Type B pancreatic cell (in vitro differentiated cells): ENCODE measurements at regions not wholly inside any gene's neighbourhood (a gene's known extent, or its start where the extent isn't known, plus 50 kb on each side); places are given as distances from the start of the nearest gene placed in this dataset.

Experiments
- DNase-seq: peaks from one replicate; pipeline ENCODE4 v3.0.0; 2021; ENCODE audit warnings: mixed read lengths; ENCODE audit not compliant: unreplicated experiment; ENCODE audit errors: extremely low spot score
- H3K27ac Mint-ChIP-seq: 2 replicates; pipeline ENCODE4 v1.8.0; 2021; ENCODE audit warnings: mild to moderate bottlenecking, mixed read lengths
- H3K27me3 Mint-ChIP-seq: 2 replicates; pipeline ENCODE4 v1.8.0; 2021; ENCODE audit warnings: mixed read lengths
- H3K36me3 Mint-ChIP-seq: 2 replicates; pipeline ENCODE4 v1.8.0; 2021; ENCODE audit warnings: mixed read lengths
- H3K4me1 Mint-ChIP-seq: one replicate; pipeline ENCODE4 v1.8.0; 2021; ENCODE audit warnings: mixed read lengths; ENCODE audit not compliant: unreplicated experiment
- H3K4me3 Mint-ChIP-seq: 2 replicates; pipeline ENCODE4 v1.8.0; 2021; ENCODE audit warnings: mild to moderate bottlenecking, mixed read lengths
- H3K9me3 Mint-ChIP-seq: 2 replicates; pipeline ENCODE4 v1.8.0; 2021; ENCODE audit warnings: mixed read lengths
- TF ChIP-seq, protein P1 (sequence below): fragments of 200-600 bp; sonication (generic); conservative IDR thresholded peaks from 2 replicates; pipeline ENCODE4 v1.5.0; 2021; ENCODE audit warnings: antibody characterized with exemption, mild to moderate bottlenecking

DNA sequence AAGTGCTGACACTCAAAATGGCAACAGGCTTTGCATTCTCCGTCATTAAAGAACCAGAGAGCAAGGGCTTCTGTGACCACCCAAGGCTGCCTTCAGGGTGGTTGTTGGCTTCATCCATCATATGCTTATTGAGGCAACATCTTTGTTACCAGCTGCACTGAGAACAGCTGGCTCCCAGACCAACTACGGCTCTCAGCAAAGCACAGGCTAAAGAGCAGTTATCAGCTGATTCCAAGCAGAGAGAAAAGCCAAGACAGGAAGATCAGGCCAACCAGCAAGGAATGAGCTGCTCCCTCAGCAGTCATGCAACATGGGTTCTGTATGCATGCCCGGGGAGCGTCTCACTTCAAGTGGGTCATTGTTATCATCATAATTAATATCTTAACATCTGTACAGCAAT is 358.9 kb downstream of the ACTL7B start:
- TF ChIP-seq, protein P1, sequence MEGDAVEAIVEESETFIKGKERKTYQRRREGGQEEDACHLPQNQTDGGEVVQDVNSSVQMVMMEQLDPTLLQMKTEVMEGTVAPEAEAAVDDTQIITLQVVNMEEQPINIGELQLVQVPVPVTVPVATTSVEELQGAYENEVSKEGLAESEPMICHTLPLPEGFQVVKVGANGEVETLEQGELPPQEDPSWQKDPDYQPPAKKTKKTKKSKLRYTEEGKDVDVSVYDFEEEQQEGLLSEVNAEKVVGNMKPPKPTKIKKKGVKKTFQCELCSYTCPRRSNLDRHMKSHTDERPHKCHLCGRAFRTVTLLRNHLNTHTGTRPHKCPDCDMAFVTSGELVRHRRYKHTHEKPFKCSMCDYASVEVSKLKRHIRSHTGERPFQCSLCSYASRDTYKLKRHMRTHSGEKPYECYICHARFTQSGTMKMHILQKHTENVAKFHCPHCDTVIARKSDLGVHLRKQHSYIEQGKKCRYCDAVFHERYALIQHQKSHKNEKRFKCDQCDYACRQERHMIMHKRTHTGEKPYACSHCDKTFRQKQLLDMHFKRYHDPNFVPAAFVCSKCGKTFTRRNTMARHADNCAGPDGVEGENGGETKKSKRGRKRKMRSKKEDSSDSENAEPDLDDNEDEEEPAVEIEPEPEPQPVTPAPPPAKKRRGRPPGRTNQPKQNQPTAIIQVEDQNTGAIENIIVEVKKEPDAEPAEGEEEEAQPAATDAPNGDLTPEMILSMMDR: no peak
- no peak overlapping the region for H3K27ac Mint-ChIP-seq
- no peaks in the 10 kb centered on the region for H3K36me3 Mint-ChIP-seq
- H3K9me3 Mint-ChIP-seq: peaks cover 8% of the 10 kb centered on the region
- H3K27me3 Mint-ChIP-seq: peaks cover 14% of the 10 kb centered on the region
- H3K4me3 Mint-ChIP-seq: no peak overlapping the region
- DNase-seq: no peak
- no peaks in the 10 kb centered on the region for H3K4me1 Mint-ChIP-seq

DNA sequence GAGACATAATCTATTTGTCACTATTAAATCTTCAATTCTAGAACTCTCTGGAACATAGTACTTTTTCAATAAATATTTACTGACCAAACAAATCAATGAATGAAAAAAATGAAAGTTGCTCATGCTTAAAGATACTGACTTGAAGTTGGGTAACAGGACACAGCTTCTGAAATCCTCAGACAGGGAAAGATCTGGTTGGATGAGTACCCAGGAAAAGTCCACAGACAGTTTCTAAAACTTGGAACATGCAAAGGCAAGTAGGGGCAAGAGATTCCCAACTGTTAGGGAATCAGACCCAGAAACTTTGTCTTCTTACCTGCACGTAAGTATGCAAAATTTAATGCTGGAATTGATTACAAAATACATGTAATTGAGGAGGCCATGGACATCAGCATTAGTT is 366.2 kb downstream of the ACTL7B start:
- H3K27me3 Mint-ChIP-seq: peaks cover 8% of the 10 kb centered on the region
- H3K9me3 Mint-ChIP-seq: peaks cover 10% of the 10 kb centered on the region
- no peaks in the 10 kb centered on the region for H3K4me1 Mint-ChIP-seq
- no peak overlapping the region for H3K27ac Mint-ChIP-seq
- no peak for DNase-seq
- TF ChIP-seq, protein P1: no peak
- H3K36me3 Mint-ChIP-seq: no peaks in the 10 kb centered on the region
- H3K4me3 Mint-ChIP-seq: no peak overlapping the region

DNA sequence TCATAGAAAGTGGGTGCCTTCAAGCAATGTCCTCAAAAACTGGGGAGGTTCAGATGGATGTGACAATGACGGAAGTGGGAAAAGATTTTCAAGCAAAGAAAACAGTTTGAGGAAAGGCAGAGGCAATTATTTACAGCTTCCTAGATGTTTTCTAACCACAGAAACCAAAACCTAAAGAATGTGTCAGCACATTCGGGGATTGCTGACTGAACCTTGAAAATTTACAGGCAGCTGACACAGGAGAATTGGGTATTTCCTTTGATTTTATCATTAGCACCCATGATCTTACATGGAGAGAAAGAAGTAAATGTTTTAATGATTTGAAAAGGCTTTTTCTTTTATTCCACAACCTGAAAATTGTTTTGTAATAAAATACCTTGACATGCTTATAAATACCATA is 369.0 kb downstream of the ACTL7B start:
- TF ChIP-seq, protein P1: no peak
- Mint-ChIP-seq H3K27me3 (peaks cover 8% of the 10 kb centered on the region), H3K9me3 (peaks cover 10% of the 10 kb centered on the region), H3K4me1 (no peaks in the 10 kb centered on the region), H3K4me3 (no peak overlapping the region), H3K36me3 (no peaks in the 10 kb centered on the region), H3K27ac (no peak overlapping the region)
- no peak for DNase-seq

DNA sequence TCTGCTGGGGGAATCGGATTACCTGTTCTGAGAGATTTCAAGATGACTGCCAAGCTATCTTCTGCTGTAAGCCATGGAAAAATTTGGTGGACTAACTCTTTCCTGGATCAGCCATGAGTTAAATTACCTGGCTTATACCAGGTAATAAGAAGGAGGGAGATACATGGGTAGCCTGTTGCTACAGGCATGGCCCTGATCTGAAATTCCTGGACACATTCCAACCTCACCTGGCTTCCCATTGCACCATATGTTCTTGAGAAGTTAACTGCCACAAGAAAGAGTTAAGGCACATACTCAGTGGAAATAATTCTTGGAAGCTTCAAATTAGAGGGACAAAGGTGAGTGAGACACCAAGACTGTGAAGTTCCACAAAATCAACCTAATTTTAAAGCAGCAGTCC is 371.3 kb downstream of the ACTL7B start:
- Mint-ChIP-seq H3K36me3 (no peaks in the 10 kb centered on the region), H3K4me3 (no peak overlapping the region), H3K27ac (no peak overlapping the region), H3K4me1 (no peaks in the 10 kb centered on the region), H3K27me3 (peaks cover 8% of the 10 kb centered on the region), H3K9me3 (peaks cover 10% of the 10 kb centered on the region)
- TF ChIP-seq, protein P1: no peak
- DNase-seq: no peak

DNA sequence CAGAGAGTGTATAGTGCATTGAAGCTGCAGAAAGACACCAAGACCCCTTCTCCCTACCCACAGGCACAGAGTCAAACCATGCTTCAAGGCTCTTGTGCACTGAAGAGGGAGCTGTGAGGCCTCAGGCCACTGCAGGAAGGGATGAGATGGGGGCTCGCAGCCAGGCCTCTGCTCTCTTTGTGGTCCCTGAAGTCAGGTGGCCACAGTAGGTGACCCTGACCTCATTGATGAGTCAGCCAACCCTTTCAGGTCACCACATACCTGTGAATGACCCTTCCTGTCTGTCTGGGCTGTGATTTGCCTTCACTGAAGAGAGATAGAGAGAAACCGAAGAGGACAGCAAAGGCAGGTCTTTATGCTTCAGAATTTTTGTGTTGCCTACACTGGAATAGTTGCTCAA is 372.1 kb downstream of the ACTL7B start:
- no peak overlapping the region for H3K27ac Mint-ChIP-seq
- H3K4me1 Mint-ChIP-seq: peaks cover under 1% of the 10 kb centered on the region
- H3K4me3 Mint-ChIP-seq: no peak overlapping the region
- H3K27me3 Mint-ChIP-seq: peaks cover 1% of the 10 kb centered on the region
- no peak for DNase-seq
- no peaks in the 10 kb centered on the region for H3K36me3 Mint-ChIP-seq
- TF ChIP-seq, protein P1: no peak
- H3K9me3 Mint-ChIP-seq: peaks cover 6% of the 10 kb centered on the region
